Astrocyte of the cerebellum (primary cell): ENCODE measurements at regions not wholly inside any gene's neighbourhood (a gene's known extent, or its start where the extent isn't known, plus 50 kb on each side); places are given as distances from the start of the nearest gene placed in this dataset.
"Not testable (repeated sequence)": the region's sequence is repeated elsewhere in the genome, so short reads cannot be mapped to it uniquely, and the experiment has no call there.

Experiments
- DNase-seq: peaks from one replicate; pipeline ENCODE4 v3.0.0-alpha.2; 2011; ENCODE audit warnings: low read depth
- H3K4me3 ChIP-seq: 2 replicates; pipeline ENCODE4 v1.5.1; 2011; ENCODE audit warnings: mild to moderate bottlenecking, low read depth, low read length, moderate library complexity
- CTCF ChIP-seq: IDR thresholded peaks from 2 replicates; pipeline ENCODE4 v1.5.1; 2012; ENCODE audit warnings: low read length, low read depth, moderate library complexity, mild to moderate bottlenecking; ENCODE audit errors: missing control alignments
- in situ Hi-C: cut with HindIII; loops from 2 replicates; pipeline ENCODE4 v1.10.0; 2017; ENCODE audit warnings: low sequenced_read_pairs

- no peak for DNase-seq
- in situ Hi-C loops: no loop called here
- H3K4me3 ChIP-seq: no peak overlapping the region
- no peak for TF ChIP-seq CTCF
Observed at GRCh38 chr1:222385262-222385661, 162.6 kb downstream of the HHIPL2 start.

DNA sequence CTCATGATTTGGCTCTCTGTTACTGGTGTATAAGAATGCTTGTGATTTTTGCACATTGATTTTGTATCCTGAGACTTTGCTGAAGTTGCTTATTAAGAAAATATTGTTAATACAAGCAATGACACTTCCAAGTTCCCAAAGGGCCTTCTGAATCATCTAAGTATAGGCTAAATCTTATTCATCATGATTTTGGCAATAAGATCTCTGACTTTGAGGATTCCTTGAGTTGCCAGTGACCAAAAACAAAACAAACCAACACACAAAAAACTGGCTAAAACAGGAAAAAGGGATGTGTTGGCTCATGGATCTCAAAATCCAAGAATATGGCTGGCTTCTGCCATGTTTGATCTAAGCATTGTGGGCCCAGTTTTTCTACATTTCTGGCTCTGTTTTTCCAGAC lies 163.4 kb downstream of the HHIPL2 start:
- no peak for TF ChIP-seq CTCF

GRCh38 chr1:222382171-222382570 lies 165.7 kb downstream of the HHIPL2 start:
- in situ Hi-C loops: no loop called here
- H3K4me3 ChIP-seq: no peak overlapping the region
- no peak for TF ChIP-seq CTCF
- no peak for DNase-seq

More for the DNA sequence above, 163.4 kb downstream of the HHIPL2 start:
- no peak for DNase-seq
- H3K4me3 ChIP-seq: no peak overlapping the region
- in situ Hi-C loops: no loop called here

GRCh38 chr1:222377428-222378088 lies 170.3 kb downstream of the HHIPL2 start:
- DNase-seq: no peak
- in situ Hi-C loops: no loop called here
- H3K4me3 ChIP-seq: no peak overlapping the region
- TF ChIP-seq CTCF: no peak

- in situ Hi-C loops, DNase-seq, H3K4me3 ChIP-seq: not testable (repeated sequence)
Observed at GRCh38 chr1:222376791-222377190, 171.1 kb downstream of the HHIPL2 start.

DNA sequence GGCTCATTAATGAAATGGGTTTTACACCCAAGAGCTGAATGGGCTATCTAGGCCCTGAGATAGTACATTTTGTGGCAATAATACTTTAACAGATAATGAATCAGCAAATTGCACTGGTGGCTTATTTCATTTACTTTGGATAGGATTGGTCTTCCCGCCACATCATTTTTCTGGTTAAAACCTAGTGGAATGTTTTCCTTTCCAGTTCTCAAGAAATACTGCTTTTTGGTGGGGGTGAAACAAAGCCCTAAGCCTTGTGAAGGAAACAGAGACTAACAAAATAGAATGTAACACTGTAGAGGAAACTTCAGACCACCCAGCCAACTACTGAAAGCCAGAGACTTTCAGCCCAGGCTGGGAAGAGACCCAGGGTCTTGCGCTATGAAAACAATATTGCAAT lies 172.2 kb downstream of the HHIPL2 start:
- DNase-seq: peak; percentile 32
- no peak for TF ChIP-seq CTCF
- in situ Hi-C loops: no loop called here
- H3K4me3 ChIP-seq: no peak overlapping the region

DNA sequence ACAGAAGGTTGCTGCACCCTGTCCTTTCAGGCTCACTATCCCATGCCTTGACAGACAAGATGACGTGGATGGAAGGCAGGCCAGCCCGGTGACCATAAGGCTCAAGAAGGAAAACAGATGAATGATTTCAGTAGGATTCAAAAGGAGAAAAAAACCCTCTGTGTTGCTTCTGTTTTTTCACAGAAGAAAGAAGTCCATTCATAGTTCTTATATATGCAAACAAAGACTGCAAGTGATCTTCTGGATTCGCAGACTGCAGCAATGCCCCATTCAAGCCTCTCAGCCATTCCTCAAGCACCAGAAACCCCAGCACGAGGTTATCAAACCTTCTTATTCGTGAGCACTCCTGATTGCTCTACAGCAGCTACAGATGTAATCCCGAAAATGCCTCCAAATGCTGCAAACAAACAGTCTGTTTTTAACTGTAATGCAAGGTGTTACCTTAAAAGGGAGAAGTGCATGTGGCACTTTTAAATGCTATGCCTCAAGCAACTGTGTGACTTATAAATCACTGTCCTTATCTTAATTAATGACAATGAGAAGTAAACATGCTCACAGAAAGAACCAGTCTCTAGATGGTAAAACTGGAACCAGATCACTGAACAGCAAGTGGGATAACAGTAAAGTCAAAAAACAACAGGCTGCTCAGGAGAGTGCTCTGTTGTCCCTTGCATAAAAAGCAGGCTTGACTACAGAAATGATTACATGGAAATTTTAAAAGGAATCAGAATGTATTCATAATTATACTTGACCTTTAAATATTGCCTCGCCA lies 173.9 kb downstream of the HHIPL2 start:
- no peak for TF ChIP-seq CTCF
- H3K4me3 ChIP-seq: no peak overlapping the region
- in situ Hi-C loops: no loop called here
- DNase-seq: no peak
